ENCODE measurements at regions not wholly inside any gene's neighbourhood (a gene's known extent, or its start where the extent isn't known, plus 50 kb on each side); places are given as distances from the start of the nearest gene placed in this dataset.
"Not testable (repeated sequence)": the region's sequence is repeated elsewhere in the genome, so short reads cannot be mapped to it uniquely, and the experiment has no call there.

DNA sequence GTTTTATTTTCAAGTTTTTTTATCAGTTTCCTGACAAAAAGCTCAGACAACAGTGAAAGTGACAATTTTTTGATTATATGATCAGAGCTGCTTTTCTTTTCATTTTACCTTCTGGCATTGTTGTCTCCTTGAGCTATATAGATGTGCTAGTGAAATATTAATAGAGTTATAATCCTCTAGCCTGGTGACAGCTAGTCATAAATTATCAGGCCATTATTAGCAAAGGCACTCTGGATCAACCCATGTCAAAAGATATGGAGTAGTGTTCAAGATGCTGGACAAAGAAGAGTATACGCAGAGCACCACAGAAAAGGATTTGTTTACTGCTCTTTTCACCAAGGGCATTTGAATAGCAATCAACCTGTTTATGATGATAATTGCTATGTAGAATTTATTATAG lies 1230.1 kb downstream of the HACE1 start:
- WGBS = 89% methylated on average over 1 of the region's 1 CpG
- H3K27ac ChIP-seq (ENCODE audit: low read depth) = no peak overlapping the region
- no peaks in the 10 kb centered on the region for H3K4me1 ChIP-seq (ENCODE audit: insufficient read depth)
- no peaks in the 10 kb centered on the region for H3K36me3 ChIP-seq (ENCODE audit: insufficient read depth)
- H3K4me3 ChIP-seq (ENCODE audit: low read depth, low read length) = no peak overlapping the region
- no peak for DNase-seq (ENCODE audit: extremely low spot score)

DNA sequence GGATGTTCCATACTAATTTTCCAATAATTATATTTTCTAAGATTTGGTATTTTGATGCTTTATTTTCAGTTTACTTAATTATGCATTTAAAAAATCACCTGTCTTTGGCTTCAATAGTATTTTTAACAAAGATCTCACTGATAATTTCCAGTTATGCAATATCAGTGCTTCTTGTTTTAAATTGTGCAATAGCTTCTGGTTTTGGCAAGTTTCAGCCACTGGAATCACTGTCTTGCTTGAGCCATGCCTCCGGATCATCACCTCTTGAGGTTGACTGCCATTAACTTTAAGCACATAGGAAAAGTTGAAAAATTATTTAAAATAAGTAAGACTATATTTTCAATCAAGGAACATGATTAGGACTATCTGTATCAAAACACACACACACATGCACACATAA lies 1242.1 kb downstream of the HACE1 start:
- whole genome bisulfite sequencing = 96% methylated on average over 1 of the region's 1 CpG
- Histone ChIP-seq H3K4me1 (ENCODE audit: insufficient read depth) (no peaks in the 10 kb centered on the region), H3K27ac (ENCODE audit: low read depth) (no peak overlapping the region), H3K4me3 (ENCODE audit: low read depth, low read length) (no peak overlapping the region), H3K36me3 (ENCODE audit: insufficient read depth) (no peaks in the 10 kb centered on the region)
- DNase-seq (ENCODE audit: extremely low spot score) = no peak

GRCh38 chr6:103587722-103588121 lies 1272.0 kb downstream of the HACE1 start:
- no peaks in the 10 kb centered on the region for H3K4me1 ChIP-seq (ENCODE audit: insufficient read depth)
- H3K27ac ChIP-seq (ENCODE audit: low read depth) = no peak overlapping the region
- WGBS = 57% methylated on average over 3 of the region's 3 CpGs
- no peaks in the 10 kb centered on the region for H3K36me3 ChIP-seq (ENCODE audit: insufficient read depth)
- DNase-seq (ENCODE audit: extremely low spot score) = no peak
- H3K4me3 ChIP-seq (ENCODE audit: low read depth, low read length) = no peak overlapping the region

DNA sequence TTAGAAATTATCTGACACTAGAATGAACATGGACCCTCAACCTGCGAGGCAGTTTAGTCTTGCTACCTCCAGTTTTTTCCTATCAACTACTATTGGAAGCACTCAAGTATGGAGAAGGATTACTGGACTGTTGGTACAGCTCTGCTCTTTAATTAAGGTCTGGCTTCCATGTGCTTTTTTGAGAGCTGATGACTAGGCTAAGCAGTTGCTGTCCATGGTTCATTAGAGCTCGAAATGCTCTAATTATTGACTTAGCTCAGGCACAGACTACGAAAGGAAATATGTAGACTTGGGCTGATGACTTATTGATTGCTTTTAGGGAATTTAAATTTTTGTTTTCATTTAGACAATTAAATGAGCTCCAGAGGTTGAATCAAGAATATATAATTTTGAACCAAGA lies 1281.6 kb downstream of the HACE1 start:
- no peak overlapping the region for H3K4me3 ChIP-seq (ENCODE audit: low read depth, low read length)
- no peaks in the 10 kb centered on the region for H3K4me1 ChIP-seq (ENCODE audit: insufficient read depth)
- H3K27ac ChIP-seq (ENCODE audit: low read depth) = no peak overlapping the region
- H3K36me3 ChIP-seq (ENCODE audit: insufficient read depth) = no peaks in the 10 kb centered on the region
- DNase-seq (ENCODE audit: extremely low spot score) = no peak
- 85% methylated on average over 3 of the region's 3 CpGs for WGBS

DNA sequence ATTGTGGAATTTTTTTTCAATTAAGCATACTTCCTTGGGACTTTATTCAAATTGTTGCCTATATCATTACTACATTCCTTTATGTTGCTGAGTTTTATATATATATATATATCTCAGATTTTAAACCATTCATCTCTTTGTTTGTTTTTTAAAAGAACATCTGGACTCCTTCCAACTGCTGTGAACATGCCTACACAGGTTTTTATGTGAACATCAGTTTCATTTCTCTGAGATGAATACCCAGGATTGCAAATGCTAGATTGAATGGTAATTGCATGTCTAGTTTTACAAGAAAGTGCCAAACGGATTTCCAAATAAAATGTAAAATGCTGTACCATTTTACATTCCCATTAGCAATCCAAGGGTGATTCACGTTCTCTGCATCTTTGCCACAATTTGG lies 1289.3 kb downstream of the HACE1 start:
- DNase-seq (ENCODE audit: extremely low spot score) = no peak
- Histone ChIP-seq H3K27ac (ENCODE audit: low read depth) (no peak overlapping the region), H3K36me3 (ENCODE audit: insufficient read depth) (no peaks in the 10 kb centered on the region), H3K4me1 (ENCODE audit: insufficient read depth) (no peaks in the 10 kb centered on the region), H3K4me3 (ENCODE audit: low read depth, low read length) (no peak overlapping the region)
- WGBS = 63% methylated on average over 2 of the region's 2 CpGs

DNA sequence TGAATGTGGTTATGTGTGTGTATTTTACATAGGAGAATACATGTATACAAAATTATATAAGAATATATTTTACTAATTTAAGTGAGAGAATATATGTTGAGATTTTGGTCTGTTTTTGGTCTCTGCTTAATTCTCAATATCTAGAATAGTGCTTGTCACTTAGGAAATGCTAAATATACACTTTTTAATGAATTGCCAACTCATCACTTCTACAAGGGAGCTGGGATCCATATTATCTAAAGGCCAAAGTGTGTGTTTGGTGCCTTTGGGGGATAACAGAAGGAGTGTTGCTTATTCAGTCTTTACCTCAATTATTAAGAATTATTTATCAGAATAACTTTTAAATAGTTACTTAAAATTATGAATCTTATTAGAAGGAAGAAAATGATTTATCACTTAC lies 1304.8 kb downstream of the HACE1 start:
- H3K27ac ChIP-seq (ENCODE audit: low read depth) = no peak overlapping the region
- H3K4me3 ChIP-seq (ENCODE audit: low read depth, low read length) = no peak overlapping the region
- H3K36me3 ChIP-seq (ENCODE audit: insufficient read depth) = no peaks in the 10 kb centered on the region
- DNase-seq (ENCODE audit: extremely low spot score) = no peak
- H3K4me1 ChIP-seq (ENCODE audit: insufficient read depth) = no peaks in the 10 kb centered on the region

DNA sequence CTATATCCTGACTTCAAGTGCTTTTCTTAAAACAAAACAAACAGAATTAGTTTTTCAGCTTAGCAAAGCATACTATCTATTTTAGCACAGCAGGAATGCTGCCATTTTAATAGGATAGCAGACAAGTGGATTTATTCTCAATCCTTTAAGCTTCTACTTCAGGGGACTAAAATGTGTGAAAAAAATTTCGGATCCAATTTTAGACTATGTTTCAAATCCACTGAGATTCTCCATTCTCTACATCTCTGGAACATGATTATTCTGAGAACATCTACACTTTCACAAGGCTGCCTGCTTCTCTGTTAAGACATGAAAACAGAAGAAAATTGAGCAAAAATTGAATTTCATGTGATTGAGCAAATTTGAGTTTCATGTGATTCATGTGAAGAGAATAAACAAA lies 1321.3 kb downstream of the HACE1 start:
- H3K4me3 ChIP-seq (ENCODE audit: low read depth, low read length) = no peak overlapping the region
- WGBS = 61% methylated on average over 1 of the region's 1 CpG
- no peak for DNase-seq (ENCODE audit: extremely low spot score)
- no peak overlapping the region for H3K27ac ChIP-seq (ENCODE audit: low read depth)
- H3K4me1 ChIP-seq (ENCODE audit: insufficient read depth) = peaks cover 2% of the 10 kb centered on the region
- no peaks in the 10 kb centered on the region for H3K36me3 ChIP-seq (ENCODE audit: insufficient read depth)

DNA sequence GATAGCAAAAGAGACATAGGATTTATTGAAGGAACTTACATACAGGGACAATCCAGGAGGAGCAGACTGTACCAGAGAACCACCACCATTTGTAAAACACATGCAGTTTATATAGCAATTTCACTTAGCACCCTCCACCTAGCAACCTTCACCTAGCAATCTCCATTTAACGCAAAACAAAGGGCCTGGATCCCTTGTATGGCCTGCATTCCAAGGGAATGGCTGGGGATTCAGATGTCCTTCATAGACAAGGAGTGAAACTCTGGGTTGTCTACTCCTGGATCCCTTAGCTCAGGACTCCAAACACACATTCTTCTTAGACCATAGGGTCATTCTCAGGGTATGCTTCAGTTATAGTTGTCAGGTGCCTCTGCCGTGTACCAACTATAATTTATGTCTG lies 1324.9 kb downstream of the HACE1 start:
- H3K4me1 ChIP-seq (ENCODE audit: insufficient read depth) = peaks cover 2% of the 10 kb centered on the region
- no peak for DNase-seq (ENCODE audit: extremely low spot score)
- H3K4me3 ChIP-seq (ENCODE audit: low read depth, low read length) = no peak overlapping the region
- 61% methylated on average over 2 of the region's 2 CpGs for WGBS
- no peaks in the 10 kb centered on the region for H3K36me3 ChIP-seq (ENCODE audit: insufficient read depth)
- H3K27ac ChIP-seq (ENCODE audit: low read depth) = no peak overlapping the region

DNA sequence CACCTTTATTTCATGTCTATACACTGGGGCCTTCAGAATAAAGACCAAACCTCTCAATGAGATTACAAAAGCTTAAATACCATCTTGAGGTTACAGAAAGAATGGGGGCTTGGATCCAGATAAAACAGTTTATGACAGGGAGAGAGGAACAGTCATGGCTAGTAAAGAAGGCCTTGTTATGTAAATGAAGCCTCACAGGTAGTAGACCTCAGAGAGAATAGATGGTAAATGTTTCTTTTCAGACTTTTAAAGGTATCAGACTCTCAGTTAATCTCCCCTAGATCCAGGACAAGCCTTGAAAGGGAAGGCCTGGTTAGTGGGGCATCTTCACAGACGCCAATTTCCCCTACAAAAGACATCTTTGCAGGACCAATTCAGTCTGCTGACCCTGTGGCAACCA lies 1325.6 kb downstream of the HACE1 start:
- DNase-seq (ENCODE audit: extremely low spot score) = no peak
- no peak overlapping the region for H3K4me3 ChIP-seq (ENCODE audit: low read depth, low read length)
- H3K36me3 ChIP-seq (ENCODE audit: insufficient read depth) = no peaks in the 10 kb centered on the region
- H3K4me1 ChIP-seq (ENCODE audit: insufficient read depth) = peaks cover 2% of the 10 kb centered on the region
- 74% methylated on average over 1 of the region's 1 CpG for WGBS
- H3K27ac ChIP-seq (ENCODE audit: low read depth) = no peak overlapping the region

- Histone ChIP-seq H3K36me3 (ENCODE audit: insufficient read depth) (no peaks in the 10 kb centered on the region), H3K4me1 (ENCODE audit: insufficient read depth) (no peaks in the 10 kb centered on the region), H3K4me3 (ENCODE audit: low read depth, low read length) (no peak overlapping the region), H3K27ac (ENCODE audit: low read depth) (no peak overlapping the region)
- WGBS = 84% methylated on average over 8 of the region's 8 CpGs
- DNase-seq (ENCODE audit: extremely low spot score) = no peak
These were observed 1337.7 kb downstream of the HACE1 start for GRCh38 chr6:103522045-103522444.

DNA sequence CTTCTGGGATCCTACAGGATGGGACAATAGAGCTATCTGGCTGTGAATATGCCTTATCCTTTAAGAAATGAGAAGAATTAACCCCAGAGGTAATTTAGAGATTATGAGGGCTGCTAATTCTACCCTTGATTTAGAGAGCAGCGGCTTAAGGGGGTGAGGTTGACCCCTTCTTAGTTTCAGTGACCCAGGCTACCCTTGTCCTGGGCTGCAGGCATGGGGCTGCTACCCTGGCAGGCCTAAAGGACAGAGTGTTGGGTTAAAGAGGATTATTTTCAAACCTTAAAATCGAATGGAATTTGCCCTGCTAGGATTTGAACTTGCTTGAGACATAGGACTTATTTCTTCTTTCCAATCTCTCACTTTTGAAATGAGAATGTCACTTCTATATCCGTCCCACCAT lies 1343.4 kb downstream of the HACE1 start:
- 61% methylated on average over 3 of the region's 3 CpGs for WGBS
- no peak for DNase-seq (ENCODE audit: extremely low spot score)

DNA sequence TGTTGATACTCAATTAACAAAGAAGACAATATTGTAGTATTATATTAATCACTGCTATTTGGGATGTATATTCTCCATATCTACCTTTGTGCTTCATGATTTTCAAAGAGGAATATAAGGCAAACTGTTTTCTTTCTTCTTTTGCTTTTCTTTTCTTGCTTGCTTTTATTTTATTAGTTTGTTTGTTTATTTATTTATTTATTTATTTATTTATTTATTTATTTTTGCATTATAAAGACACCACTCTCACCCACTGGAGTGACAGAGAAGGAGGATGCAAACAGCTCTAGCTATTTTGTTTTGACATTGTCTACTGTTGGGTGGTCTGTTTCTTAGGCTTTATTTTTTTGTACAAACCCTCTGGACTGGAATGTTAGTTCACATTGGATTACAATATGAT lies 1352.7 kb downstream of the HACE1 start:
- no peaks in the 10 kb centered on the region for H3K4me1 ChIP-seq (ENCODE audit: insufficient read depth)

More for the DNA sequence above, 1343.4 kb downstream of the HACE1 start:
- Histone ChIP-seq H3K4me1 (ENCODE audit: insufficient read depth) (no peaks in the 10 kb centered on the region), H3K4me3 (ENCODE audit: low read depth, low read length) (no peak overlapping the region), H3K36me3 (ENCODE audit: insufficient read depth) (no peaks in the 10 kb centered on the region), H3K27ac (ENCODE audit: low read depth) (no peak overlapping the region)

GRCh38 chr6:103505155-103505518 lies 1354.6 kb downstream of the HACE1 start:
- H3K36me3 ChIP-seq (ENCODE audit: insufficient read depth) = no peaks in the 10 kb centered on the region
- no peak overlapping the region for H3K27ac ChIP-seq (ENCODE audit: low read depth)
- H3K4me1 ChIP-seq (ENCODE audit: insufficient read depth) = no peaks in the 10 kb centered on the region
- WGBS = 48% methylated on average over 2 of the region's 2 CpGs
- DNase-seq (ENCODE audit: extremely low spot score) = no peak
- H3K4me3 ChIP-seq (ENCODE audit: low read depth, low read length) = no peak overlapping the region

More for the DNA sequence above, 1352.7 kb downstream of the HACE1 start:
- Histone ChIP-seq H3K4me3 (ENCODE audit: low read depth, low read length) (no peak overlapping the region), H3K36me3 (ENCODE audit: insufficient read depth) (no peaks in the 10 kb centered on the region), H3K27ac (ENCODE audit: low read depth) (no peak overlapping the region)
- DNase-seq (ENCODE audit: extremely low spot score) = no peak

DNA sequence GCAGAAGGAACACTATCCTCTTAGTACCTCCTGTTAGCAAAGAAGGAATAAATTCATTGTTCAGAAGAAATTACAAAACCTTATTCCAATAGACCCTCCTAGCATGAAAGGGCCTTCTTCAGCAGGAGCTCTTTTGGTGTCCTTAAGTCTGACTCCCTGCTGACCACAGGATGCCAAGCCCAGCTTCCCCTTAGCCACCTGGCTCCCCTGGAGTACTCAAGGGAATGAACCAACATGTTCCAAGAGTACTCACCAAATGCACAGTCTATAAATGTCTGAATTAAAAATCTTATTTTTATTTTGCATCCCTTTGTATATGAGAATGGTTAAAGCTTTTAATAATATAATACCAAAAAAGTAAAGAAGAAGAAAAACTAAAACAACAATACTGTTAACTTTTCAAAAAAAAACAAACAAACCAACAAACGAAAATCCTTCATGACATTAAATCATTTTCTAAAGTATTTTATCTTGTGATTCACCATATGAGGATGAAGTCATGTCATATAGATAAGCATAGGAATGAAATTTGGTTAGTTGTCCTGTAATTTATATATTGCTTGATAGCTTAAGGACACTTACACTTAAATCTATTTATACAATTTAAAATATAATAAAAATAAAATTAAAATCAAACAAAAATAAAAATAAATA lies 1355.1 kb downstream of the HACE1 start:
- no peak overlapping the region for H3K27ac ChIP-seq (ENCODE audit: low read depth)
- 46% methylated on average over 1 of the region's 1 CpG for WGBS

DNA sequence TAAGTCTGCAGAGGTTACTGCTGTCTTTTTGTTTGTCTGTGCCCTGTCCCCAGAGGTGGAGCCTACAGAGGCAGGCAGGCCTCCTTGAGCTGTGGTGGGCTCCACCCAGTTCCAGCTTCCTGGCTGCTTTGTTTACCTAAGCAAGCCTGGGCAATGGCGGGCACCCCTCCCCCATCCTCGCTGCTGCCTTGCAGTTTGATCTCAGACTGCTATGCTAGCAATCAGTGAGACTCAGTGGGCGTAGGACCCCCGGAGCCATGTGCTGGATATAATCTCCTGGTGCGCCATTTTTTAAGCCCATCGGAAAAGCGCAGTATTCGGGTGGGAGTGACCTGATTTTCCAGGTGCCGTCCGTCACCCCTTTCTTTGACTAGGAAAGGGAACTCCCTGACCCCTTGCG lies 1363.1 kb downstream of the HACE1 start:
- H3K4me3 ChIP-seq (ENCODE audit: low read depth, low read length); H3K27ac ChIP-seq (ENCODE audit: low read depth); H3K36me3 ChIP-seq (ENCODE audit: insufficient read depth); H3K4me1 ChIP-seq (ENCODE audit: insufficient read depth); DNase-seq (ENCODE audit: extremely low spot score): not testable (repeated sequence)
- whole genome bisulfite sequencing = 90% methylated on average over 11 of the region's 11 CpGs

More for the DNA sequence above, 1355.1 kb downstream of the HACE1 start:
- H3K36me3 ChIP-seq (ENCODE audit: insufficient read depth) = no peaks in the 10 kb centered on the region
- no peak for DNase-seq (ENCODE audit: extremely low spot score)
- no peaks in the 10 kb centered on the region for H3K4me1 ChIP-seq (ENCODE audit: insufficient read depth)
- H3K4me3 ChIP-seq (ENCODE audit: low read depth, low read length) = no peak overlapping the region
